ENCODE measurements at regions not wholly inside any gene's neighbourhood (a gene's known extent, or its start where the extent isn't known, plus 50 kb on each side); places are given as distances from the start of the nearest gene placed in this dataset.

DNA sequence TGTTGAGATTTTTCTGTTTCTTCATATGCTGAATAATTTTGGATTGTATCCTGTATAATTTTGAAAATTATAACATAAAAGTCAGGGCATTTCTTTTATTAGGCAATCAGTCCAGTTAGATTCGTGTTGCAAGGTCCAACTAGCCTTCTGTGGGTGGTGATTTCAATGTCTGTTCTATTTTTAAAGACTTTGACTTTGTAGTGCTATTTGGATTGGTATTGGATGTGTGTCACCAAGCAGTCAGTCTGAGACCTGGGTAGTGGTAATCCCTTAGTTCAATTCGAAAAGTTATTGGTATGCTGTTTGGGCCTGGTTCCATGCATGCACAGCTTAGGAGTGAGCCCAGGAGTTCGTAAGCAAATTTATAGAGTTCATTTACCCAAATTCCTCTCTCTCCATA lies 82.2 kb downstream of the EPDR1 start:
- no peak for DNase-seq

DNA sequence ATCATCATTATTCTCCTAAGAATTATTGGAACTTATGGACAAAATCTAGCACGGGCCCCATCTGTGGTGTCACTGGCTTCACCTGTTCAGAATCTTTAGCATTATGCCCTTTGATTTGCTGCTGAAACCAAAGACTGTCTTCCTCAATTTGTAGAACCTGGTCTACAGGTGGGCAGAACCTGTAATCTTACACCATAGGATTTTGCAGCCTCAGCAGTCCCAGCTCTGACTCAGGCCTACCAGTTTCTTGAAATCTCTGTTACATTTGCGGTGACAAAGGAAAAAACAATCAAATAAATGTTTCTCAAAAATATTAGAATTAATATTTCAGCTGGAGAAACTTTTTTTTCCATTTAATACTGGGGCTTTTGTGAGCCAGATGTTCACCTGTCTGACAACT lies 86.1 kb downstream of the EPDR1 start:
- no peak for DNase-seq

DNA sequence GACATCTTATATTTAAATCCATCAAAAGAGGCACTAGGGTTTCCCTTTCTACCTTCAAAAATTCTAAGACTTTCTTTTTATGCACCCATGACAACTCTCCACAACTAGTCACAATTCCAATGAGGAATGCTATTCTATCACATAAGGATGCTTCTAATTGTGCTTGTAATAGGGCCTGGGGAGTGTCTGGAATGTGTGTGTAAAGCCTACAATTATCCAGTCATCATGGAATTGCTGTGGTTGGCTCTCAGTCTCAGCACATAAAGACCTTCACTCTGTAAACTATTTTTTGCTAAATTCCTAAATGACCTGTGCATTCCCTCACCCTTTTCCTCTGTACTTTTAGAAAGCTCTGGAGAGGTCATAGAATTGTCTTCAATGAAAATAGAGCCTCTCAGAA lies 86.7 kb downstream of the EPDR1 start:
- no peak for DNase-seq

DNA sequence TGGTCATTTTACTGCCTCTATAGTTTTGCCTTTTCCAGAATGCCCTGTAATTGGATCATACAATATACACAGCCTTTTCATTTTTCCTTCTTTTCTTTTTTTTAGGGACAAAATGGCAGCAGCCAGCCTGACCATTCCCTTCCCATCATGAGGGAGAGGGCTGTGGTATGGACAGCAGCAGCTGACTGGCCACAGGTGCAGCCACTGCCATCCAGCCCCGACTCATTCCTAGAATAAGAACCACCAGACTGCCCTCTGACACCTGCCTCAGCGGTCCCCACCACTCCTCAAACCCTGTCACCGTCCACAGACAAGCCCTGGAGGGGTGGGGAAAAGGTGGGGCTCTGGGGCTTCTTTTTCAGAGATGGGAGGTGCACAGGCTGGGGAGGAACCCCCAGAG lies 92.8 kb downstream of the EPDR1 start:
- DNase-seq, result no peak

DNA sequence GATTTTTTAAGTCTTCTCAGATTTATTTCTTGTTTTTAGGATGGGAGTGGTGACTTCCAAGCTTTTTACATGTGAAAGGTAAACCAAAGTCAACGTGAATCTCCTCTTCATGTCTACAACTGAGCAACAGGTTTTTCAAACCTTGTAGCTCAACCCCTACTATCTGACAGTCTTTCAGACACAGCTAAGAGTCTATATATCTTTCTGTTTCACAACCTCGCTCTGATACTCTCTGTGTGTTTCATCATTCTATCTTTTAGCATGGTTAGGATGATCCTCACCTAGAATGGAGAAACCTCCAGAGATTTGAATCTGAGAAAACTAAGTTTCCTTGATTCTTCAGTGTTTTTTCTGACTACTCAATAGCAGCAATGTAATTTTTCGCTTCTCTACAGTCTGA lies 96.1 kb downstream of the EPDR1 start:
- no peak for DNase-seq

DNA sequence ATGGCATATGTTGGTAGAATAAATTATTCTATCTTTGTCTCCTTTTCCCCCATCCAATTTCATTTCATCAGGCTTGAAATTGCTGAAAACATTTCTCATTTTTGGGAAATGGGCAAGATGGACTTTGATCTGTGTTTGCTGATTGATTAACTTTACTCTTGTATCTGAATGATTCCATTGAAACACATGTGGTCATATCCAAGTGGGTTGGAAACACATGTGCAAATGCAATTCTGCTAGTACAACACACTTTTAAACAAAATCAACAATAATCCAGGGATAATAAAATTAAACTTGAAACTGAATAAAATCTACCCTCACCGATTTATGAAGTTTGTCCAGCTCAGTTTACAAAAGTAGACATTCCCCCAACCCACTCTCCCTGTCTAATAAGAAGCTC lies 96.9 kb downstream of the EPDR1 start:
- no peak for DNase-seq

DNA sequence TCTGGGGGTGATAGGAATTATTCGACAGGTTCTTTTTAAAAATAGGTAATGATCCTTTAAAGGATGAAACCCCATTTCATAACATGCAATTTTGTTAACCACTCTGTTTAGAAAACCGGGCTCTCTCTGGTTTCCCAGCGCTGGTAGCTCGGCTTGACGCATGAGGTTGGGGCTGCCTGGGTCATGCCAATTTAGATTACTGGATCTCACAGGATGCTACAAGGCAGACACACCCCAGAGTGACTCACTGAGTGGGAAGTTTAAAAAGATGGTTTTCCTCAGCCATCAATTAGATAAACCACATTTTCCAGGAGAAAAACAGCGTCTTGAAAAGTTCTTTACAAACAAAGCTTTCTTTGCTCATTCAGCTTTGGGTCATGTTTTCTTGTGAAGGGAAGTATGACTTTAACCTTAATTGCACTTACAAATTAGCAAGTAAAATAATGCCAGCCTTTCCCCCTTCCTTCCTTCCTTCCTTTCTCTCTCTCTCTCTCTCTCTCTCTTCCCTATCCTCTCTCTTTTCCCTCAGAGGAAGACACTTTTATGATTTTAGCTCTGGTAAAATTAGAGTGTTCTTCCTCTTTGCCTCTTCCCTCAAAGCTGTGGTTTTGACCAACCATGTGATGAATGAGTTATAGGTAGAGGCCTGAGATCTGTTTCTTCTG lies 99.8 kb downstream of the EPDR1 start:
- DNase-seq, result no peak

DNA sequence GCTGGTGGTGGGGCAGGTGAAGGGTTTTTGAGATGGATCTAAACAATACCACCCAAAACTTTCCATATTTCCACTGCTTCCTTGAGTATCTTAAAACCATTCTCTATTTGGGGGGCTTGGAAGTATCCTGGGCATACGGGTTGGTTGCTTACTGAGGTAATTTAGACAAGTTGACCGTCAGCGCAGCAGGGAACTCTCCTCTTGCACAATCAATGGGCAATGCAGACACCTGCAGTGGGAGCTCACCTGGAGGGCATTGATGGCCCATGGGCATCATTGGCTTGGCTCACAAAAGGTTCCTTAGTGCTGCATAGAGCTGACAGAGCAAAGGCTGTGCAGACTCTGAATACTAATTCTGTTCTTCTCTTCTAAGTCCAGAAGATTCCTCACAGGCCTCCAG lies 101.5 kb downstream of the EPDR1 start:
- no peak for DNase-seq

DNA sequence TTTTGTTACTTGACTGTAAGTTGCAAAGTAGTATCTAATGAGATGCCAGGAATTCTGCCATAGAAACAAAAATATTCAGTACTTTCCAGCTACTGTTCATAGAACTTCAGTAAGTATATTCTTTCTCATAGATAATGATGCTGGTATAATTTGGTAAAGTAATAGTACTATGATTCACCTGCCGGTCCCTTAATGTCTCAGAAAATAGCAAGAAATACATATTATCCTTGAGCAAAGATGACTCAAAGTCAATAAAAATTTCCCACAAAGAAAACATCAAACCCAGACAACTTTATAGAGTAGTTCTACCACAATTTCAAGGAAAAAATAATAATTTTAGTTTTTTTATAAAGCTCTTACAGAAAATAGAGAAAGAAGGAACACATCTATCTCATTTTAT lies 105.4 kb downstream of the EPDR1 start:
- no peak for DNase-seq

DNA sequence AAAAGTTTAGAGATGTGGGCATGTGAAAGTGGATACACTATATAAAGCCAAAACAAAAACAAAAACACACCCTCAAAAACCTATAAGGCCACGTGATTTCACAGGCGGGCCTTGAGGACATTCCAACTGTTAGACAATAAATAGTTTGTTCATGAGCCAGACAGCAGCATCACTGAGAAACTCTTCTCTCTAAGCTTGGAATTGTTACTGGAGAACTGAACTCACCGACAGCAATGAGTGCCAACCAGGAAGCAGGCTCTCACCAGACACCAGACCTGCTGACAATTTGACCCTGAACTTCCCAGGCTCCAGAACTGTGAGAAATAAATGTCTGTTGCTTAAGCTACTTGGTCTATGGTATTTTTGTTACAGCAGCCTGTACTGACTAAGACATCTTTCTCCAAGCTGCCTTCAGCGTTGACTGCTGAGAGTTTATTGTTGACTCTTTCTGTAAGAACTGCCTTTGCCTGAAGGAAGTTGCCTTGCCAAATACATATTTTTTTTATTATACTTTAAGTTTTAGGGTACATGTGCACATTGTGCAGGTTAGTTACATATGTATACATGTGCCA lies 107.5 kb downstream of the EPDR1 start:
- no peak for DNase-seq

DNA sequence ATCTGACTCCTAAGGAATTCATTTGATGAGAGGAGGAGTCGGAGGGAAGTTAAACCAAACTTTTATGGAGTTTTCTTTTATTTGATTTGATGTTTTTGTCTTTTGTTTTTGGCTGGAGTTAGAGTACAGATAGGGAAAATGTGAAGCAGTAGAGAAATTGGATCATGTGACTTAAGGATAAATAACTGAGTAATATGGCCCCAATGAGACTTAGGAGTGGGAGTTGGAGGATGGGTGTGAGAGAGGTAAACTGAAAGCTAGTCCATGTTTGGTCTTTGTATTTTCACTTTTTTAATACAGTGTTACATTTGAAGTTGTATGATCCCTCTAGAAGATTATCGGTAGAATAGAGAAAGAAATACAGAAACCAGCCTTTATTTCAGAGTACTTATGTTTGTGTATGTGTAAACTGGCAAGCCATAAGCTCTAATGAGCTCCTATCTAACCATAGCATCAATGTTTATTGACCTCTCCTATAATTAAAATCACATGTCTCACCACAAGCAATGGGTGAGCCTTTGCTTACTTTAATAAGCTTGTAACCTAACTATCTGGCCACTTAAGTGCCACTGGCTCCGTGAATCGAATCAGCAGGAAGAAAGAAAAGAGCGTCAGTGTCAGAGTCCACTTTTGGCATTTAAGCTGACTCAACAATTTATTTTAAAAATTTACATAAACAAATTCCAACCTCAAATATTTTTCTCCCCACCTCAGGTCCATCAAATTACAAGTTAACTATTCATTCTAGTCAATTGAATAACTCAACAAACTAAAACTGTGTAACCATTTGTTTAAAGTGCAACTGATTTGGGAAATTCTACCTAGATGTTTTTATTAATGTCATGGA lies 113.8 kb downstream of the EPDR1 start:
- no peak for DNase-seq

DNA sequence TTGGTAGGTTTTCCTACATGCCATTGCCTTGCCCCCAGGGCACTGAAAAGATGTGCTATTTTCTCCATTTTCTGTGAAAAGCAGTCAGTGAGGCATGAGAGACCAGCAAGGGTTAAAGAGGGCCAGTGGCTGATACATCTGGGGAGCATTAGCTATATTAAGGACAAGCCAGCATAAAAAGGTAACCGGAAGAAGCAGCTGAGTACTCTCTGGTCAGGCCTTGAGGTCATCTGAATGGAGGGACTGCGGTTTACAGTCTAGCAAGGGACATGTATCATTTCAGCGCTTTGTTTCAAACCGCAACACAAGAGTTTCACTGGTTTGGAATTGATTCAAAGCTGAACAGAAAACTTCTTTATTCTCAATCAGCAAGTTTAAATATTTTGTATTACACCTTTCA lies 120.4 kb downstream of the EPDR1 start:
- DNase-seq, result no peak

DNA sequence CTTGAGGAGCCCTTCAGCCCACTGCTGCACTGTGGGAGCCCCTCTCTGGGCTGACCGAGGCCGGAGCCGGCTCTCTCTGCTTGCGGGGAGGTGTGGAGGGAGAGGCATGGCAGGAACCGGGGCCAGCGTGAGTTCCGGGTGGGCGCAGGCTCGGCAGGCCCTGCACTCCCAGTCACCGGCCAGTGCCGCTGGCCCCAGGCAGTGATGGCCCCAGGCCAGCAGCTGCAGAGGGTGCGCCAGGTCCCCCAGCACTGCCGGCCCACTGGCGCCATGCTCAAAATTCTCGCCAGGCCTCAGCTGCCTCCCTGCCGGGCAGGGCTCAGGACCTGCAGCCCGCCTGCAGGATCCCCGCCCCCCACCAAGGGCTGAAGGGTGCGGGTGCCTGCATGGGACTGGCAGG lies 128.4 kb upstream of the STARD3NL start:
- no peak for DNase-seq

DNA sequence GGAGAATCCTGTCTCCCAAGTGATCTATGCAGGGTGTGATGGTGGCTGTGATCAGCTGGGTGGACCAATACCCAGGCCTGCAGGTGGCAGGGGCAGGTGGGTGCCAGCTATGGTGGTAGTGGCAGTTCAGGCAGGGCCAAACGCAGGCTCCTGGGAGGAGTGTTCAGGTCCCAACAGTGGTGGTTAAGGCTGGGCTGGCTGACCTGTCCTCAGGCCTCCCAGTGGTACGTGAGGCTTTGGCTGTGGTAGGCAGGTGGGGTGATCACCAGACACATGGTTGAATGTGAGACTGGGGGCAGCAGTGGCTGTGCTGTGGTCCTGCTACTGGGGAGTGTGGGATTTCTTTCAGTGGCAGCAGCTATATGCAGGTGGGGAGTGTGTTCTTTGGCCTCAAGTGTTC lies 126.7 kb upstream of the STARD3NL start:
- no peak for DNase-seq

DNA sequence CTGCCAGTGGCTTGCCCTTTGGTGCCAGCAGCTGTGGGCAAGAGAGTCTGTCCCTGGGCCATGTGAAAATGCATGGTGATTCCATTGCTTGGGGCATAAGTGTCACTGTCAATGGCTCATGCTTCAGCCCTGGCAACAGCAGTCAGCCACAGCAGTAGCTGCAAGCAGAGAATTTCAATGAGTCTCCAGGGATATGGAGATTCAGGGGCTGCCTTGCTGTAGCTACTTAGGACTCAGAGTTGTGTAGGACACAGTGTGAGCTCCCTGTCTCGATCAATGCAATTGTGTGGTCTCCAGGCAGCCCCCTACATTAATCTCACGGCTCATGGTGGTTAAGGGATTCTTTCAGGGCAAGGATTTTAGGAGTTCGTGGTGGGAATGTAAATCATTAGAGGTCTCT lies 126.3 kb upstream of the STARD3NL start:
- no peak for DNase-seq

DNA sequence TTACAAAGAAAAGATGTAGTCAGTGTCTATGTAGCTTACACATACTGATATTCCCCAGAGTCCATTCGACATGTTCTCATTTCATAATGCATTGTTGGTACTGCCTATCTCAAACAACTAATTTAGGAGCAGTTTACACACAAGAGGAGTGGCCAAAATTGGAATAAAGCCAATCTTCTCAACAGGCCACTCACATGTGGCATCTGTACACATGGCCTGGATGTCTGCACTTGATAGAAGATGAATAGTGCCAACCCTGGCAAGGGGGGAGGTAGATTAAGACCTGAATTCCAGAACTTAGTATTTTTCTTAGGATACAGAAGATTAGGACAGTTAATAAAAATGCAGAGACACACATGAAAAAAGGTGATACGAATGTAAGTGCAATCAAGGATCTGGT lies 125.3 kb upstream of the STARD3NL start:
- no peak for DNase-seq

DNA sequence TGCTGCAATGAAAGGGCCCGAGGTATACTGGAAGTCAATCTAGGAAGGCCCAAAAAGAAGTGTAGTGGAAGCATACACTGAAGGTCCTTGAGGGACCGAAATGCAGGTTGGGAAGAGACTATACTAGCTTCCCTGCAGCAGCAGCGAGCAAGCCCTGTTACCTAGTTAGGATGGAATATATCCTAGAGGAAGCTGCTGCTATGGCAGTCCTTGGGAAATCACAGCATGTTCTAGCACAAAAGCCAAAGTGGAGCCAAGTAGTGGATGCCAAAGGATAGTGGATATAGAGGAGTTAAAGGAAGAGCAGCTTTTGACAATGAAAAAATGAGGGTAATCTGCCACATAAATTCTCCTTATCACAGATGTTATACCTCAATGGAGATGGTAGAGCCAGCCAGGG lies 123.8 kb upstream of the STARD3NL start:
- no peak for DNase-seq

DNA sequence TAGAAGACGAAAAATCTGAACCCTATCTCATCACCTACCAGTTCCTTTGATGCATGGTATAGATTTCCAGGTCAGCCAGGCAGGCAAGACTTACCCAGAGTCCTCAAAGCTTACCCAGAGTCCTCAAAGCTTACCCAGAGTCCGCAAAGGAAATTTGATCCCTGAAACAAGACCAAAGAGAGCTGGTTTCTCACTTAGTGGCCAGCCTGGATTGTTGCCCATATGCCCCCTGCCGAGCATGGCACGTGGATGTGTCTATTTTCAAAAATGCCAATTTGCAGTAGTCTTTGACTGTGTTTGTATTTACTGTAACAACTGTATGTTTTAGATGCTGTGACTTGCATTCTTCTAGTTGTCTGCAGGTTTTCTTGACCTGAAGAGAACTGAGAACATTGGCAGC lies 120.2 kb upstream of the STARD3NL start:
- no peak for DNase-seq

DNA sequence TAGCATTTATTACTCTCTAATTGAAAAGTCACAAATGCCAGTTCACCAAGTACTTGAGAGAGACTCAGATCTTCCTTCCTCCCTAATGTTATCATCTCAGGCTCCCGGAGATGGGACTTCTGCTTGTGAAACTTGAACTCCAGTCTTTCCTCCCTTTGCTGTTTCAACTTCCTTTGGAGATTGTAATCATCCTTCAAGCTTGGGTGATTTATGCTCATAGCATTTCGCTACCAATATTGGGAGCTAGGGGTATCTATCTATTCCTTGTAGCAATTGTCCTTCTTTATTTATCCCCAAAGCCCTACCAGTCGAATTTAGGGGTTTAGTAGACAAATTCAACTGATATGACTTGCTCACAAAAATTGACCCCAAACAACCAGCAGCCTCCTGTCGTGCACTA lies 117.9 kb upstream of the STARD3NL start:
- DNase-seq, result no peak

DNA sequence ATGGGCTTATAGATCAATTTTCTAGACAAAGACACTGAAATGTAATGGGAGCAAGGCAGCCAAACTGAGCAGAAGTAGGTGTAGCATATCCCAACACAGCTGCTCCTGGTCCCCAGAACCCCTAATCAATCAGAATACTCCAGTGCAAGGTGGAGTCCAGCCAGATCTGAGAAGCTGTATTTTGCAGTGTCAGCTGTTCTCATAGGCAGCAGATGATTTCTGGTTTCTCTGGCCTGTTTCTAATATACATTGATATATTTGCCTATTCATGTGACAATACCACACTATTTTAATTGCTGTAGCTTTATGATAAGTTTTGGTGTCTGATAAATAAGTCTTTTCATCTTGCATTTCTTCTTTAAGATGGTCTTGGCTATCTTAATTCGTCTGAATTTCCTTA lies 117.4 kb upstream of the STARD3NL start:
- DNase-seq, result no peak

DNA sequence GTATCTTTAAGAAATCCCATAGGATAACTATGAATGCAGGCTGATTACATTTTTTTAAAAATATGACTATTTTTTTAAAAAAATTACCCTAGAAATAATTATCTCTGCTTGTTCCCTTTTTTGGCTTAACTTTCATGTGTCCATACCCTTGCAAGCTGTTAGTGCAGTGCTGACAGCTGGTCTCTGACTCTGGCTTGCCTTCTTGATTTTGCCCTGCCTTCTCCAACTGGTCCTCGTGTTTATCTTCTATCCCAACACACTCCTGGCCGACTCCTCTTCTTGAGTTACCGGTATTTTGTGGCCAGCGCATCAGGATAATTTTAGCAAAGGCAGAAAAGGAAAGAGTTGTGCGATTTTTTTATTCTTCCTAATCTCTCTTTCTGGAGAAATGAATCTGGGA lies 111.7 kb upstream of the STARD3NL start:
- DNase-seq, result no peak

DNA sequence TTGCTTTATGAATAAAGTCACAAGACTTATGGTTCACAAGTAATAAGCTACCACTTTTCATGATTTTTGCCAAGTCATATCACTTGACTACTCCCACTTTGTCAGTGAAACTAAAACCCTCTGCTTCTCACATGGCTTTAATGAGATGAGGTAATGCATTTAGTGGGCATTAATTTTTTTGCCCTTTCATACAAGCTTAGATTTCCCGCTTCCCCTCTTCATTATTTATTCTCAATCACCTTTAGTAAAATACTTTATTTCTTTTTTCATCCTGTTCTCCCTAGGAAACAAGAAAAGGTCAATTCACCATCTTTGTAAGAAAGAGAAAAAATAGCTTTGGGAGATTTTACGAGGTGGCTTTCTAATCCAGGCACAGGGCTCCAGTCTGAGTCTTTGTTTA lies 109.6 kb upstream of the STARD3NL start:
- no peak for DNase-seq

DNA sequence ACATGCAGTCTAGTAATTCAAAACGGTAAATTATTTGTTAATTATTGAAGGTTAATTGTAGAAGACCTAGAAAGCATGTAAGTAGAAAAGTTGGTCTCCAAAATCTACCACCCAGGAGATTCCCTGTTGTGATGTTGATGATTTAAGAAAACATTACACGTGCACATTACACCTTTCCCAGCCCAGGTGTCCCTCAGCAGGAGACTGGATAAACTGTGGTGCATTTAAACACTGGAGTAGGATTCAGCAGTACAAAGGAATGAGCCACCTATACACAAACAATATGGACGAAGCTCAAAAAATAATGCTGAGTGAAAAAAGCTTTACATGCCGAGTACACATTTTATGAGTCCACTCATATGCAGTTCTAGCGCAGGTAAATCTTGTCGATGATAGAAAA lies 109.0 kb upstream of the STARD3NL start:
- DNase-seq, result no peak

DNA sequence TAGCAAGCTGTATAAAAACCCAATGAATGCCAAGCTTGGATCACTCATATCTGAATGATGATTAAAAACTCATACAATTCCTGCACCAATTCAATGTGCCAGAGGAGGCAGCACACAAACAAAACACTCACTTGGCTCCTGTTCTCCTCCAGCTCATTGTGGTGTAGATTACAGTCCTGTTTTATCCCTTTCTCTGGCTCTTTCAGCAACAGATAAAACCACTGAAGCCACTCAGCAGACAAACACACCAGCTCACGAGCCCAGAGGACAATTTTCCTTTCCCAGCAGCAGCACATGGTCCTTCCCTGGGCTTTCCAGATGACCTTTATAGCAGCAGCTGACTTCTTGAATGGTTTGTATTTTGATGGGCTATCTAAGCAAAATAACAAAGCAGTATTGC lies 107.3 kb upstream of the STARD3NL start:
- DNase-seq, result no peak

DNA sequence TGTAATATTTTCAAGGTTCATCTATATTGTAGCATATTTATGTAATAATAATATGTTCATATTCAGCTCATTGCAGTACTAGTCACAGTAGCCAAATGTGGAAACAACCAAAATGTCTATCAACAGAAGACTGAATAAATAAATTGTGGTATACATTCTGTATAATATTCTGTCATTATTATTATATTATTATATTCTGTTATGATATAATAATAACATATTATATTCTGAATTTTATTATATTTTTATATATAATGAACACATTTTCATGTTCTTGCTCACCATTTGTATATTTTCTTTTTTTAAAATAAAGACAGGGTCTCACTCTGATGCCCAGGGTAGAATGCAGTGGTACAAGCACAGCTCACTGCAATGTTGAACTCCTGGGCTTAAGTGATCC lies 91.2 kb upstream of the STARD3NL start:
- DNase-seq, result no peak

Measured in NCI-H1092 (cell line).